Mesendoderm (in vitro differentiated cells): ENCODE measurements at regions not wholly inside any gene's neighbourhood (a gene's known extent, or its start where the extent isn't known, plus 50 kb on each side); places are given as distances from the start of the nearest gene placed in this dataset.

Source experiments
- DNase-seq: peaks from one replicate; pipeline ENCODE4 v3.0.0; 2013
- H2AK5ac ChIP-seq: 2 replicates; pipeline ENCODE4 v1.6.1; 2013; ENCODE audit warnings: low read length, inconsistent platforms
- H2BK120ac ChIP-seq: 2 replicates; pipeline ENCODE4 v1.6.1; 2013; ENCODE audit warnings: low read depth, mild to moderate bottlenecking, low read length, moderate library complexity, mixed read lengths
- H2BK15ac ChIP-seq: replicated peaks from 2 replicates; pipeline ENCODE4 v1.6.1; 2013; ENCODE audit warnings: low read depth, mild to moderate bottlenecking, moderate library complexity
- H2BK5ac ChIP-seq: 2 replicates; pipeline ENCODE4 v1.6.1; 2013; ENCODE audit warnings: low read length, inconsistent platforms
- H3K18ac ChIP-seq: 2 replicates; pipeline ENCODE4 v1.6.1; 2013; ENCODE audit warnings: mild to moderate bottlenecking, low read length, mixed read lengths
- H3K23ac ChIP-seq: one replicate; pipeline ENCODE4 v1.6.1; 2013; ENCODE audit warnings: low read length
- H3K27ac ChIP-seq: 2 replicates; pipeline ENCODE4 v1.5.1; 2013; ENCODE audit warnings: low read depth, mild to moderate bottlenecking, inconsistent platforms, low read length, moderate library complexity
- H3K27me3 ChIP-seq: 2 replicates; pipeline ENCODE4 v1.6.1; 2013; ENCODE audit warnings: low read length, control low read depth, mild to moderate bottlenecking, inconsistent platforms; ENCODE audit not compliant: insufficient read depth, poor library complexity
- H3K36me3 ChIP-seq: 2 replicates; pipeline ENCODE4 v1.6.1; 2013; ENCODE audit warnings: low read length, inconsistent platforms; ENCODE audit not compliant: control insufficient read depth, insufficient read depth
- H3K4ac ChIP-seq: one replicate; pipeline ENCODE4 v1.6.1; 2013; ENCODE audit warnings: low read depth, mild to moderate bottlenecking, low read length, moderate library complexity
- H3K4me1 ChIP-seq: 2 replicates; pipeline ENCODE4 v1.6.1; 2013; ENCODE audit warnings: low read depth, low read length, inconsistent platforms; ENCODE audit not compliant: control insufficient read depth
- H3K4me2 ChIP-seq: 2 replicates; pipeline ENCODE4 v1.6.1; 2013; ENCODE audit warnings: low read length
- H3K4me3 ChIP-seq: 2 replicates; pipeline ENCODE4 v1.5.1; 2013; ENCODE audit warnings: mild to moderate bottlenecking, low read length
- H3K56ac ChIP-seq: one replicate; pipeline ENCODE4 v1.6.1; 2013; ENCODE audit warnings: low read length
- H3K79me1 ChIP-seq: 2 replicates; pipeline ENCODE4 v1.6.1; 2013; ENCODE audit warnings: low read length, inconsistent platforms
- H3K79me2 ChIP-seq: 2 replicates; pipeline ENCODE4 v1.6.1; 2013; ENCODE audit warnings: mild to moderate bottlenecking, low read length; ENCODE audit not compliant: control insufficient read depth, insufficient read depth
- H3K9ac ChIP-seq: 2 replicates; pipeline ENCODE4 v1.6.1; 2013; ENCODE audit warnings: low read length, inconsistent platforms
- H4K5ac ChIP-seq: one replicate; pipeline ENCODE4 v1.6.1; 2013; ENCODE audit warnings: low read length
- H4K8ac ChIP-seq: one replicate; pipeline ENCODE4 v1.6.1; 2013; ENCODE audit warnings: low read depth, mild to moderate bottlenecking, control low read depth, low read length, moderate library complexity
- WGBS: extraction: QIAGEN DNeasy Blood & Tissue Kit; methylation state at CpG from one replicate; pipeline ENCODE4 v1.1.7; 2013; ENCODE audit warnings: low lambda C conversion rate, missing lambda C conversion rate; ENCODE audit not compliant: insufficient coverage; ENCODE audit errors: extremely low coverage; 5-methylcytosine and 5-hydroxymethylcytosine counted together

DNA sequence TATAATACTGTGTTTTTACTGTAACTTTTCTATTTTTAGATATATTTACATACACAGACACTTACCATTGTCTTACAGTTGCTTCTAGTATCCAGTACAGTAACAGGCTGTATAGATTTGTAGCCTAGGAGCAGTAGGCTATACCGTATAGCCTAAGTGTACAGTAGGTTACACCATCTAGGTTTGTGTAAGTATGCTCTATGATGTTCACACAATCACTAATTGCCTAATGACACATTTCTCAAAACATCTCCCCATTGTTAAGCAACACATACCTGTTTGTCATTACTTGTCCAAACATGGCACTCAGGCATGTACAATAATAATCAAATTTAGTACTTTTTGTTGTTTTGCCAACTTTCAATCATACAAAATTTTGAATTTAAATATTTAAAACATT, 757.3 kb downstream of the DOK5 start:
- Histone ChIP-seq H4K8ac (no peak overlapping the region), H3K18ac (no peak overlapping the region), H3K4ac (no peak overlapping the region), H3K27me3 (no peaks in the 10 kb centered on the region), H3K27ac (no peak overlapping the region), H3K23ac (no peak overlapping the region), H2BK15ac (no peak overlapping the region), H2AK5ac (no peak overlapping the region), H3K36me3 (no peaks in the 10 kb centered on the region), H3K4me3 (no peak overlapping the region), H3K9ac (no peak overlapping the region), H3K79me1 (no peaks in the 10 kb centered on the region), H3K79me2 (no peaks in the 10 kb centered on the region), H3K4me1 (no peaks in the 10 kb centered on the region), H4K5ac (no peak overlapping the region), H2BK120ac (no peak overlapping the region), H3K4me2 (no peak overlapping the region), H3K56ac (no peak overlapping the region), H2BK5ac (no peak overlapping the region)
- no CpG with 5 or more reads among the region's 1 CpG for WGBS
- no peak for DNase-seq

DNA sequence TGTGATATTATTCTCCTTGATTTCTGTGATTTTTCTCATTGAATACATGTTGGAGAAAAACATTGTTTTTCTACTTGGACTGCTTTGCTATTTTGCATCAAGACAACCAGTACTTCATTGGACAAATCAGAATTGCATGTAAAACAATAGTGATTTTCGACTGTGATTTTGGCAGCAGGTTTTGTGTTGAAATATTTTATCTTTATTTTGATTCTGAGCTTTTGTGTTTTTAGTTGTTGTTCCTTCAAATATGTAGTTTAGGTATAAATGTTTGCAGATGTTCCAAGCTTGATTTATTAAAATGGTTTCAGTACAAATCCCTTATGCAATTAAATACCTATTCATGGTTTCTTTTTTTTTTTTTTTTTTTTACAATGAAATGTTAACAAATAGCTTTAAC, 754.1 kb downstream of the DOK5 start:
- no peak overlapping the region for H3K23ac ChIP-seq
- no peak overlapping the region for H2BK15ac ChIP-seq
- H3K27me3 ChIP-seq: no peaks in the 10 kb centered on the region
- H3K36me3 ChIP-seq: no peaks in the 10 kb centered on the region
- H2BK120ac ChIP-seq: no peak overlapping the region
- H3K18ac ChIP-seq: no peak overlapping the region
- H3K4me3 ChIP-seq: no peak overlapping the region
- H3K79me2 ChIP-seq: no peaks in the 10 kb centered on the region
- no peak overlapping the region for H2AK5ac ChIP-seq
- H3K4me1 ChIP-seq: no peaks in the 10 kb centered on the region
- H3K9ac ChIP-seq: no peak overlapping the region
- no peak overlapping the region for H3K4ac ChIP-seq
- no peak overlapping the region for H4K5ac ChIP-seq
- H3K56ac ChIP-seq: no peak overlapping the region
- H3K79me1 ChIP-seq: no peaks in the 10 kb centered on the region
- H3K4me2 ChIP-seq: no peak overlapping the region
- no peak overlapping the region for H2BK5ac ChIP-seq
- WGBS: no CpG with 5 or more reads among the region's 1 CpG
- H3K27ac ChIP-seq: no peak overlapping the region
- DNase-seq: no peak
- no peak overlapping the region for H4K8ac ChIP-seq

DNA sequence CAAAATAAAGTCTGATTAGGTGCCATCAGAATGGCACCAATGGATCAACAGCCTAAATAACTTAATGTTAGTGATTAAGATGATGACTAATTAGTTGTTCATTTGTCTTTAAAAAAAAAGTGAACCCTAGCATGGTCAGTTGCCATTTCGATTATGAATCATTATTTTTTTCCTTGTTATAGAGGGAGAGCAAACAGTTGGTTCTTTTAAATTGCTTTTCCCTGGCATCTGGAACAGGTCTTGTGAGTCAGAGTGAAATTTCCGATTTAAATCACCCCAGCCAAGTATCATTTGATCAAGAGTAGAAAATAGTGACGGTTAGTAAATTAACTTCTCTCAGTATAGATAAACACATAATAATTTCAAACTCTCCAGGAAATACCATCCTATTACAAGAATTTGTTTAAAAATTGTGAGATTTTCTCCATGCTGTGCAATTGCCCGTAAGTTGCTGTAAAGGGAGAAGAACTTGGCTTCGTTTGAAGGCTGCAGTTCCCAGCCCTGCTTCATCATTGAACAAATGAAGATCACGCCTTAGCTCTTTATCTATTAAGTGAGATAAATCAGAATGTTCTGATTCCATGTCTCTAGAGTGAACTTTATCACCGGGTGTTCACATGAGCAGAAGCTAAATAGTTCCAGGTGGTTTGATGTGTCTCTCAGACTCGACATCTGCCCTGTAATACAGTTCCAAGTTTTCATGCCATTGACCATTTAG, 741.3 kb downstream of the DOK5 start:
- Histone ChIP-seq H3K56ac (no peak overlapping the region), H3K36me3 (no peaks in the 10 kb centered on the region), H2BK5ac (no peak overlapping the region), H4K5ac (no peak overlapping the region), H3K4me3 (no peak overlapping the region), H3K4me1 (no peaks in the 10 kb centered on the region), H3K79me2 (no peaks in the 10 kb centered on the region), H2BK120ac (no peak overlapping the region), H3K79me1 (no peaks in the 10 kb centered on the region), H3K23ac (no peak overlapping the region), H3K4ac (no peak overlapping the region), H3K27me3 (no peaks in the 10 kb centered on the region), H3K18ac (no peak overlapping the region), H3K4me2 (no peak overlapping the region), H2AK5ac (no peak overlapping the region), H3K9ac (no peak overlapping the region), H4K8ac (no peak overlapping the region), H3K27ac (no peak overlapping the region), H2BK15ac (no peak overlapping the region)
- no peak for DNase-seq
- WGBS: no CpG with 5 or more reads among the region's 8 CpGs

DNA sequence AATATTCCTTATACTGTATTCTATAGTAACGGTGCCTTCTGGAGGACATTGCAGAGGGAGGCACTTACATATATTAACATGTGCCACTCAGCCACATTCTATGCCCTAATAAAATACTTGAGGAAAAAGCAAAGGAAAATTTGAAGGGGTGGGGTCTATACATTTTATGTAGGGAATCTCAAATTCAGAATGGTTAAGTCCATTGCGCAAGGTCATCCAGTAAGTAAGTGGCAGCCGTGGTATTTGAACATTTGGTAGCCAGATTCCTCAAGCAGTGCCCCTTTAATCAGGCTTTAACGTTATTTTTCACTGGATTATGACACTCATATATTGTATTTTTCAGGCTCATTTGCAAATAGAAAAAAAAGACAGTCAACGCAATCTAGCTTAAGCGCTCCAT, 738.3 kb downstream of the DOK5 start:
- H3K56ac ChIP-seq: no peak overlapping the region
- no peaks in the 10 kb centered on the region for H3K79me1 ChIP-seq
- H3K4ac ChIP-seq: no peak overlapping the region
- no peak overlapping the region for H2BK120ac ChIP-seq
- H4K5ac ChIP-seq: no peak overlapping the region
- no peaks in the 10 kb centered on the region for H3K4me1 ChIP-seq
- H4K8ac ChIP-seq: no peak overlapping the region
- H3K9ac ChIP-seq: no peak overlapping the region
- no peak overlapping the region for H3K4me3 ChIP-seq
- no peak overlapping the region for H3K4me2 ChIP-seq
- no peak overlapping the region for H2BK5ac ChIP-seq
- H3K27ac ChIP-seq: no peak overlapping the region
- H2AK5ac ChIP-seq: no peak overlapping the region
- H3K23ac ChIP-seq: no peak overlapping the region
- no peaks in the 10 kb centered on the region for H3K79me2 ChIP-seq
- no peak overlapping the region for H2BK15ac ChIP-seq
- DNase-seq: no peak
- no CpG with 5 or more reads among the region's 6 CpGs for WGBS
- no peak overlapping the region for H3K18ac ChIP-seq
- no peaks in the 10 kb centered on the region for H3K36me3 ChIP-seq
- H3K27me3 ChIP-seq: no peaks in the 10 kb centered on the region

DNA sequence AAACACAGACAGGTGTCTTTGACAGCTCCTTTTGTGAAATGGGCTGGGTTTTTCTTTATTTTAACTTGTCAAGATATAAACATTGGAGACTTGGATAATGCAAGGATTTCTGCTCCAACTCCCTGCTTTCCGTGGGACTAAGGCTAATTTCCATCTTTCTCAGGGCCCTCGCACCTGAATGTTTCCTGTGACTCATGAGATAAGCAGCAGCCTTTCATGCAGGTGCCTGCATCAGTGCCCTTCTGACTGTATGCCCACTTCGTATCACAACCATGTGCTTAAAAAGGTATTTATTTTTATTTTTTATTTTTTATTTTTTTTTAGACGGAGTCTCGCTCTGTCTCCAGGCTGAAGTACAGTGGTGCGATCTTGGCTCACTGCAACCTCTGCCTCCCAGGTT, 736.1 kb downstream of the DOK5 start:
- DNase-seq: no peak
- Histone ChIP-seq H3K18ac (no peak overlapping the region), H2BK5ac (no peak overlapping the region), H3K4me1 (no peaks in the 10 kb centered on the region), H3K4me2 (no peak overlapping the region), H3K27ac (no peak overlapping the region), H3K23ac (no peak overlapping the region), H2AK5ac (no peak overlapping the region), H3K36me3 (no peaks in the 10 kb centered on the region), H2BK120ac (no peak overlapping the region), H3K56ac (no peak overlapping the region), H3K27me3 (no peaks in the 10 kb centered on the region), H3K4ac (no peak overlapping the region), H3K4me3 (no peak overlapping the region), H3K9ac (no peak overlapping the region), H3K79me2 (no peaks in the 10 kb centered on the region), H2BK15ac (no peak overlapping the region), H4K8ac (no peak overlapping the region), H4K5ac (no peak overlapping the region), H3K79me1 (no peaks in the 10 kb centered on the region)
- no CpG with 5 or more reads among the region's 6 CpGs for WGBS

DNA sequence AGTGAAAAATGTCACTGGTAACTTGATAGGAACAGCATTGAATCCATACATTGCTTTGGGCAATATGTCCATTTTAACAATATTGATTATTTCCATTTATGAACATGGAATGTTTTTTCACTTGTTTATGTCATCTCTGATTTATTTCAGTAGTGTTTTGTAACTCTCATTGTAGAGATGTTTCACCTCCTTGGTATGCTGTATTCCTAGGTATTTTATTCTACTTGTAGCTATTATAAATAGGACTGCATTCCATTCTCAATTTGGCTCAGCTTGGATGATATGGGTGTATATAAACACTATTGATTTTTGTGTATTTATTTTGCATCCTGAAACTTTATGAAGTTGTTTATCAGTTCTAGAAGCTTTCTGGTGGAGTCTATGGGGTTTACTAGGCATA, 730.3 kb downstream of the DOK5 start:
- H2BK5ac ChIP-seq: no peak overlapping the region
- H2BK15ac ChIP-seq: no peak overlapping the region
- H3K27ac ChIP-seq: no peak overlapping the region
- no peaks in the 10 kb centered on the region for H3K79me2 ChIP-seq
- H3K4me3 ChIP-seq: no peak overlapping the region
- no peaks in the 10 kb centered on the region for H3K79me1 ChIP-seq
- H3K18ac ChIP-seq: no peak overlapping the region
- H3K56ac ChIP-seq: no peak overlapping the region
- H3K4me1 ChIP-seq: no peaks in the 10 kb centered on the region
- no peaks in the 10 kb centered on the region for H3K27me3 ChIP-seq
- H3K4me2 ChIP-seq: no peak overlapping the region
- H3K23ac ChIP-seq: no peak overlapping the region
- no peaks in the 10 kb centered on the region for H3K36me3 ChIP-seq
- no peak overlapping the region for H4K8ac ChIP-seq
- no peak overlapping the region for H2AK5ac ChIP-seq
- no peak overlapping the region for H3K9ac ChIP-seq
- H3K4ac ChIP-seq: no peak overlapping the region
- no peak overlapping the region for H4K5ac ChIP-seq
- H2BK120ac ChIP-seq: no peak overlapping the region
- DNase-seq: no peak
